Prostate gland (tissue), 2 donors: ENCODE measurements at regions not wholly inside any gene's neighbourhood (a gene's known extent, or its start where the extent isn't known, plus 50 kb on each side); places are given as distances from the start of the nearest gene placed in this dataset.
"Not testable (repeated sequence)": the region's sequence is repeated elsewhere in the genome, so short reads cannot be mapped to it uniquely, and the experiment has no call there.

ENCODE experiments used
- DNase-seq: peaks from one replicate; pipeline ENCODE4 v3.0.0-alpha.2; 2019; ENCODE audit warnings: low spot score
- H3K27ac ChIP-seq, 2 donors: fragments of 200-600 bp; sonication (generic); 2 replicates each; pipeline ENCODE4 v1.5.1; 2017 to 2019
- H3K27me3 ChIP-seq: fragments of 200-600 bp; sonication (generic); replicated peaks from 2 replicates; pipeline ENCODE4 v1.5.1; 2019; ENCODE audit not compliant: insufficient read depth
- H3K36me3 ChIP-seq, 2 donors: fragments of 200-600 bp; sonication (generic); 1 replicate in 1 of 2; 2 replicates in 1 of 2; pipeline versions ENCODE4 v1.5.1 to v1.8.1; 2017 to 2019
- H3K4me1 ChIP-seq: fragments of 200-600 bp; sonication (generic); replicated peaks from 2 replicates; pipeline ENCODE4 v1.5.1; 2019
- H3K4me3 ChIP-seq, 2 donors: fragments of 200-600 bp; sonication (generic); 2 replicates each; pipeline ENCODE4 v1.5.1; 2017 to 2019
- H3K9me3 ChIP-seq: fragments of 200-600 bp; sonication (generic); 2 replicates; pipeline ENCODE4 v1.5.1; 2017
- CTCF ChIP-seq, 4 experiments: fragments of 200-600 bp in 2 of 4; fragments of 450-650 bp in 2 of 4; sonication (generic) in 2 of 4; IDR thresholded peaks; 1 replicate in 3 of 4; 2 replicates in 1 of 4; pipeline ENCODE4 v1.5.1; 2016 to 2019; ENCODE audit warnings: antibody characterized with exemption in 4 of 4, mild to moderate bottlenecking in 2 of 4, moderate library complexity in 2 of 4
- POLR2A ChIP-seq: fragments of 450-650 bp; IDR thresholded peaks from one replicate; pipeline ENCODE4 v1.6.1; 2016; ENCODE audit warnings: antibody characterized with exemption, mild to moderate bottlenecking
- POLR2AphosphoS5 ChIP-seq: sonication (generic); formaldehyde crosslinking; IDR thresholded peaks from one replicate; pipeline ENCODE4 v1.6.1; 2017; ENCODE audit warnings: antibody characterized with exemption
- WGBS: methylation state at CpG from one replicate; pipeline ENCODE4 v1.1.5; 2018; 5-methylcytosine and 5-hydroxymethylcytosine counted together
- intact Hi-C: fragments of 100-400 bp; cut with DNase I; formaldehyde crosslinking; loops from one replicate; pipeline ENCODE4 v1.14.2; 2022

DNA sequence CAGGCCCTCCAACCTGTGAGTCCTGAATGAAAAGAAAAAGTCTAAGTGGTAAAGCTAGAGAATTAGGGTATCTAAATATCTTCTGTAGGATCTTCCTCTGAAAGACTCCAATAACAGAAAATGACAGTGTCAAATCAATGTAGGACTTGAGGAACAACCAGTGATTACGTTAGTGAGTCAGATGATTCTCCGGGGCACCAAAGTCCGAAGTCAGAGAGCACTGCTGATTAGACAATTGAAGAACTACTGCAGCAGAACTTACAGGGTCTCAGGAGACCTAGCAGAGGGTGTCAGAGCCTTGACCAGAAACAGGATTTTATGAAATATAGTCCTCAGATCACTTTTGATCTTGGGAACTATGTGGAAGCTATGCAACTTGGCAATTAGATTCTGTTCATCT lies 605.8 kb downstream of the EPHA3 start:
- Histone ChIP-seq H3K4me3 (no peak overlapping the region), H3K27ac (no peak overlapping the region), H3K4me1 (peaks cover 3% of the 10 kb centered on the region), H3K27me3 (no peaks in the 10 kb centered on the region), H3K9me3 (no peaks in the 10 kb centered on the region), H3K36me3 (no peaks in the 10 kb centered on the region)
- no peak for DNase-seq
- intact Hi-C loops = no loop called here
- TF ChIP-seq POLR2A (no peak), CTCF (IDR thresholded peaks at IDR 0.05) (no peak), POLR2AphosphoS5 (no peak)
- 89% methylated on average over 3 of the region's 3 CpGs for WGBS

GRCh38 chr3:89714237-89714636 lies 606.8 kb downstream of the EPHA3 start:
- no peak for DNase-seq
- 55% methylated on average over 1 of the region's 1 CpG for WGBS
- Histone ChIP-seq H3K36me3 (no peaks in the 10 kb centered on the region), H3K4me1 (peaks cover 3% of the 10 kb centered on the region), H3K9me3 (no peaks in the 10 kb centered on the region), H3K27ac (no peak overlapping the region), H3K27me3 (no peaks in the 10 kb centered on the region), H3K4me3 (no peak overlapping the region)
- TF ChIP-seq POLR2AphosphoS5 = no peak
- no peak for TF ChIP-seq CTCF (IDR thresholded peaks at IDR 0.05)
- no peak for TF ChIP-seq POLR2A
- intact Hi-C loops = no loop called here

DNA sequence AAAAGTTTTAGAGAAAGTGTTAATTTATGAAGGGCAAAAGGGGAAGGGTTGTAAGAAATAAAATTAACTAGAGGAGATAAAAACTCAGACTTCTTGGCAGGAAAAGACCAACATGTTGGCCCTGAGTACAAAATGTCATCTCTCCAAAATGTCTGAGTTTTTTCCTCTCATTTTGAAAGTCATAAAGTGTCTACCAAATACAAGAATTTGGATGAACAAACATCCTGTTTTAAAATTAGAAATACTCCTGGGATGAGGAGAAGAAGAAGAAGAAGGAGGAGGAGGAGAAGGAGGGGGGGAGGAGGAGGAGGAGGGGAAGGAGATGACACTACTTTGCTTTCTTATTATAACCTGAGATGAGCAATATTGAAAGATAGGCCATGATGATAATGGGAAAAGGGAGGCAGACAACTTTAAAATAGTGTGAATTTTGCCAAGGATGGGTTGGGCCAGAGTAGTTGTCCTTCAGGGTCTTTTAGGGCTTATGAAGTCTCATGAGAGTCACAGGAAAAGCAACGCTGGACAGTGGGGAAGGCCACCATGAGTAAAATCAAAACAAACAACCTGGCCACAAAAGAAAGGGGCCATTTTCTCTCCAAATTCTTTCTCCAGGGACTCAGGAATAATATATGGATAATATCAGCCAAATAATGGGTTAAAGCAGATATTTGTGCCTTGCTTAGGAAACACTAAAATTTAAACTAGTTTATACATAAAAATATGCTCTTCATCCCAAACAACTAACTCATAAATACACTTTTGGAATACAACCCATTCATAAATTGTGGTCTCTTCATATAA lies 632.9 kb downstream of the EPHA3 start:
- TF ChIP-seq CTCF (IDR thresholded peaks at IDR 0.05) (no peak), POLR2A (no peak), POLR2AphosphoS5 (no peak)
- Histone ChIP-seq H3K4me3 (no peak overlapping the region), H3K9me3 (no peaks in the 10 kb centered on the region), H3K27ac (no peak overlapping the region), H3K4me1 (no peaks in the 10 kb centered on the region), H3K36me3 (no peaks in the 10 kb centered on the region), H3K27me3 (no peaks in the 10 kb centered on the region)
- intact Hi-C loops = no loop called here
- DNase-seq = no peak
- WGBS = 60% methylated on average over 1 of the region's 1 CpG

DNA sequence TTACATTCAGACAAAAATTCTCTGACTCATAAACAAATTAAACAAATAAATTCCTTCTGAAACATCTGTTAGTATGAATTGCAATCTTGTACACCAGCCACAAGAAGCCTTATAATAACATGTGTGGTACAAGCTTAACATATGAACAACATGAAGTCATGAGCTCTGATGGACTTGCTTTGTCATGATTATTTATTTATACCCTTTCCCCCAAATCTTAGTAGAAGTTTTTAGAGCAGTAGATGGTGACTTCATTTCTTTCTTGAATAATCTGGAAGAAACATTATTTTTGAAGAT lies 633.4 kb downstream of the EPHA3 start:
- no peak overlapping the region for H3K4me3 ChIP-seq
- no peaks in the 10 kb centered on the region for H3K4me1 ChIP-seq
- H3K36me3 ChIP-seq = no peaks in the 10 kb centered on the region
- intact Hi-C loops = no loop called here
- no peaks in the 10 kb centered on the region for H3K9me3 ChIP-seq
- no peak overlapping the region for H3K27ac ChIP-seq
- no peaks in the 10 kb centered on the region for H3K27me3 ChIP-seq
- no peak for DNase-seq
- TF ChIP-seq CTCF (IDR thresholded peaks at IDR 0.05) = no peak
- TF ChIP-seq POLR2AphosphoS5 = no peak
- TF ChIP-seq POLR2A = no peak

DNA sequence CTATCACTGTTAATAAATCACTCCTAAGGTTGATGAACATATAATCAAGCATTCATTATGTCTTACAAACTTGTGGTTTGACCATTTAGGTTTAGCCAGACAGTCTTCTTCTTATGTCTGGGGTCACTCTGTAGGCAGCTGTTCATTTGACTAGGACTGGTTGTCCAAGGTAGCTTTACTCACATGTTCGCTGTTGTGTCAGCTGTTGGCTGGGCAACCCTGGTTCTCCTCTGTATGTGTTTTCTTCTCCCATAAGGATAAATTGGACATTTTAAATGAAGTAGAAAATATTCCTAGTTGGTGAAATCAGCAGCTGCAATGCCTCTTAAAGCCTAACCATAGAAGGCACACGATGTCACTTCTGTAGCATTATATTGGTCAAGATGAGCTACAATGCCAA lies 635.1 kb downstream of the EPHA3 start:
- no peak for TF ChIP-seq POLR2AphosphoS5
- no peak for TF ChIP-seq CTCF (IDR thresholded peaks at IDR 0.05)
- no peak for TF ChIP-seq POLR2A
- Histone ChIP-seq H3K4me1 (no peaks in the 10 kb centered on the region), H3K27ac (no peak overlapping the region), H3K9me3 (no peaks in the 10 kb centered on the region), H3K36me3 (no peaks in the 10 kb centered on the region), H3K27me3 (no peaks in the 10 kb centered on the region), H3K4me3 (no peak overlapping the region)
- 93% methylated on average over 2 of the region's 2 CpGs for WGBS
- intact Hi-C loops = no loop called here
- no peak for DNase-seq

DNA sequence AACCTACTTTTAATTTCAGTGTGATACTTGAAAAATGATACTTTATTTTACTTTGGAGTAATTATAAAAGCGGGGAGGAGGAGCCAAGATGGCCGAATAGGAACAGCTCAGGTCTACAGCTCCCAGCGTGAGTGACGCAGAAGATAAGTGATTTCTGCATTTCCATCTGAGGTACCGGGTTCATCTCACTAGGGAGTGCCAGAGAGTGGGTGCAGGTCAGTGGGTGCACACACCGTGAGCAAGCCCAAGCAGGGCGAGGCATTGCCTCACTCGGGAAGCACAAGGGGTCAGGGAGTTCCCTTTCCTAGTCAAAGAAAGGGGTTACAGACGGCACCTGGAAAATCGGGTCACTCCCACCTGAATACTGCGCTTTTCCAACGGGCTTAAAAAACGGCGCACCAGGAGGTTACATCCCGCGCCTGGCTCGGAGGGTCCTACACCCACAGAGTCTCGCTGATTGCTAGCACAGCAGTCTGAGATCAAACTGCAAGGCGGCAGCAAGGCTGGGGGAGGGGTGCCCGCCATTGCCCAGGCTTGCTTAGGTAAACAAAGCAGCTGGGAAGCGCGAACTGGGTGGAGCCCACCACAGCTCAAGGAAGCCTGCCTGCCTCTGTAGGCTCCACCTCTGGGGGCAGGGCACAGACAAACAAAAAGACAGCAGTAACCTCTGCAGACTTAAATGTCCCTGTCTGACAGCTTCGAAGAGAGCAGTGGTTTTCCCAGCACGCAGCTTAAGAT lies 640.3 kb downstream of the EPHA3 start:
- H3K27ac ChIP-seq, DNase-seq, intact Hi-C loops, H3K9me3 ChIP-seq, H3K4me3 ChIP-seq, H3K36me3 ChIP-seq, H3K27me3 ChIP-seq, H3K4me1 ChIP-seq: not testable (repeated sequence)
- WGBS = 71% methylated on average over 24 of the region's 24 CpGs
